NCI-H1048 (cell line): ENCODE measurements at regions not wholly inside any gene's neighbourhood (a gene's known extent, or its start where the extent isn't known, plus 50 kb on each side); places are given as distances from the start of the nearest gene placed in this dataset.

Source experiments
- DNase-seq: peaks from one replicate; lab custom pipeline; 2025; lab: John Stamatoyannopoulos, UW

DNA sequence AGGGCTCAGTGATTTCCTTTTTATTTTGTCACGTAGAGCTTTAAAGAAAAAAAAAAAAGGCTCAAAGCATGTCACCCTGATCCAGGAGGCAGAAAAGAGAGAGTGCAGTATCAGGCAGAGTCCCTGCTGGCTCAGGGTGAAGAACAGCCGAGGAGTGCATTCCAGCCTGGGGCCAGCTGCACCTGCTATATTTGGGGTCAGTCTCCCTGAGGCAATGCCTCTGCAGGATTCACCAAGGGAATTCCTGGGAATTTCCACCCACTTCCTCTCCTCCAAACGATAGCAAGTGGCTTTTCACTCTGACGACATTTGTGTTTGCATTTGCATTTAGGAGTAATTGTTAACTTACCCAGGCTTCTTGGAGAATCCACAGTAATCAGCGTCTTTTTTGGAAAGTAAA lies 202.9 kb upstream of the CTNNB1 start:
- DNase-seq, result no peak

DNA sequence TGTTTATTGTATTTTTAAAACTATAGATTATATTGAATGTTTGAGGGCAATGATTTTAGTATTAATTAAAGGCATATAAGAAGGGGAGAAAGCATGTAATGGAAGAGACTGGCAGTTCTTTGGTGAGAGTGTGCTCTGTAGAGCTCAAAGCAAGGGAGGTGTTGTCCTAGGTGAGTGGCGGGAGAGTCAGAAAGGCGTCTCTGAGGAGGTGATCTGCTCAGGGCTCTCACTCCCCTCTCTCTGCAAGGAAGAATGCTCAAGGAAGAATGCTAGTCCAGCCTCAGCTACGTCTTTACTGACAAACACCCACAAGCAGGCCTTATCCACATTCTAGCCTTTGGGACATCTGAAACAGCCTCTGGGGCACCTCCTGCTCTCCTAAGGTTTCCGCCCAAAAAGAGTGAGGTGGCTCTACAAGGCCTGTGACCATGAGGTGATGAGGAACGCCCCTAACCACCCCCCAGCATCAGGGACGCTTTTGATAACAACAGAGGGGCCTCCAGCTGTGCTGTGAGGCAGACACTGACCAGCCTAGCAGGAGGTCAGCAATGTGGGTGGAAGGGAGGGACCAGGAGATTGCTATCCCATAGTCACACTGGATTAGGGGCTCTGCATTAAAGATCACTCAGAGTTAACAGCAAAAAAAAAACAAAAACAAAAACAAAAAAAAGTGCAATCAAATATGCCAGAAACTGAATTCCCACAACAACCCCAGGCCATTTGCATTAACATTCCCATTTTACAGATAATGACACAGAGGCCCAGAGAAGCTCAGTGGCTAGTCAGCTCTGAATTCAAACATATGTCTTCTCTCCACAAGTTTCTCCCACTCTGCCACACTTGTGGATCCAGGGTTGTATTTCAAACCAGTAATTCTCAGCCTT lies 202.2 kb upstream of the CTNNB1 start:
- DNase-seq, result no peak

DNA sequence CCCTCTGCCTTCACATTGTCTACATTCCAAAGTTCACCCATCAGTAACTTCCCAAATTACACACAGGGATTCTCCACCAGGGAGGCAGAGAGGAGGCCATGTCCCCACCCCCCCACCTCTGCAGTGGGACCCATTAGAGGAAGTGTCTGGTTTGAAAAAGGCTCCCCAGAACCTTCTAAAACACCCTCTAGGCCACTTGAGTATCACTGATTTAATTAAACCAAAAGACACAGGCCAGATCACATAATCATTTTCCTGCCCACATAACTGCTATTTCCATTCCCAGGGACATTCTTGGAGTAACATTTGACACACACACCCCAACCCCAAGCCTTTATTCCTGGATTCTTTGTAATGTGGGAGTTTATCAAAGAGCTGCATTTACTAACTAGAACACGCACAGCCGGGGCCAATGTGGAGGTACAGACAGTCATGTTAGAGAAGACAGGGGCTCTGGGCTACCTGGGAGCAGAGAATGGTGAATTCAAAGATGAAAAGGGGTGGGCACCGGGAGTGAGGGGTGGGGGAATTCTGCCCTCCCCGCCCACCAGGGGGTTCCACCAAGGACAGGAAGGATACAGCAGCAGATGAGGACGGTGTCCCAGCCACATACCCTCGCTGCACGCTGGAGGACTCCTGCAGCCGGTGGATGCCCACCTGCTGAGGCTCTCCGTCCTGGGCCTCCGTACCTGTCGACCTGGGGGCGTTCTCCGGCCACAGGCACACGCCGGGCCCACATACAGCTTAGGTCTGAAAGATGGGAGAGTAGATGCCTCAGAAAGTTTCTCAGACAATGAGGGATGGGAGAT lies 201.4 kb upstream of the CTNNB1 start:
- DNase-seq, result no peak

DNA sequence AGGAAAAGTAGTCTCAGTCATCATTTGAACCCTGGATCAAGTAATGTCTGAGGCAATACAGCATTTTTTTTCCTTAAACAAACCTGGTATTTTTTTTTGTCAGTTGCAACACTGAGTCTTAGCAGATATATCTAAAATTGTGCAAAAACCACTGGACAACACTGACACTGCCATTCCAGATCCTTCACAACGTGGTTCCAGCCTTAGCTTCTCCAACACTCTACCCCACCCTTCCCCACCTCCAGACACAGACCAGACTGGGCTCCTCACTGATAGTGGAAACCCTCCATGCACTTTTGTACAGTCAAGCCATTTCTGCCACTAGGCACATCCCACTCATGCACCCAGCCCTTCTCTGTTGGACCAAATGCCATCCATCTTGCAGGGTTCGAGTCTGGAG lies 199.6 kb upstream of the CTNNB1 start:
- DNase-seq, result no peak

DNA sequence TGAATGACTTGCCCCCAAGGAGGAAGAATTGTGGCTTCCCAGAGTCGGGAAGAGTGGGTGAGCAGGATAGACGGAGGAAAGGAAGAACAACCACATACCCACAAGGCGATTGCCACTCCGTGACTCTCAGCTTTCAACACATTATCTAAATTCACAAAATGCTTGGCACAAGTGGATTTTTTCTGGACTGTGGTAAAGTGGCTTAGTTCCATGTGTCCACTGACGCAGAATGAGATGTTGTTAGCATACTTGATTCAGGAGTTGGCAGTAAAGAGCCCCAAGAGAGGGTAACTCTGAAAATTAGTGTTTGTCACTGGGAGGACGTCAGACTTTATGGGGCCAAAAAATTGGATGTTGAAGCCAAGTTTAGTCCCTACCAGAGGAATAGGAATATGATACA lies 198.8 kb upstream of the CTNNB1 start:
- DNase-seq, result no peak

DNA sequence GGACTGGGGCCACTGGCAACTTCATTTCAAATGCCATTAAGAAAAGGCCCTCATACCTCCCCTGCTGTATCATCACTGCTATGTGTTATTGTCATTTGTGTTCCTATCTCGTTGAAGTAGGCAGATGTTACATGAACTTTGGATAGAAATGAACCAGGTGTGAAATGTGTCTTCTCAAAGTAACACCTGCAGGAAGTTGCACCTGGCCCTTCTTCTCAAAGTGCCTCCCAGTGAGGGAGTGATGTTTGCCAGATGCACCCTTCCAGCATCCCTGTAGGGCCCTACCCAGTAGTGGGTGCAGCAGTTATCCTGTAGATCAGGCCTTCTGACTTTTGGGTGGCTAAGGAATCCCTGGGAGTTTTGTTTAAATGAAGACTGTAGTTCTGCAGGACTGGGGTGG lies 197.7 kb upstream of the CTNNB1 start:
- DNase-seq, result no peak

DNA sequence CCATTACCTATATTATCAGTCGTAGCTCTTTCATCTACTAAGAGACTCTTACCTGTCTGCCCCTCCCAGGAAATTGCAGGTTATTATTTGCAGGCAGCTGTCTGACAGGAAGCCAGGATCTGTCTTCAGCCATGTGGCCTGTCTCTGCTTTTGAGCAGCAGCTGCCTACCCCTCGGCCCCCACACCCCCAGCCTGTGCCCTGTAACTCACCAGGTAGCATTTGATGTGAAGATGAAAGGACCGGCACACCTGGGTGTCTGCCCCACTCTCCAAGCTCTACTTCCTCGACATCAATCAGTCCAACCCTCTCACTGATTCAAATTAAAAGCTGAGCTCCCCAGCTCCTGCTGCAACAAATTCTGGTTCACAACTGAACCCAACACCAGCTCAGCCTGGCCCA lies 197.2 kb upstream of the CTNNB1 start:
- DNase-seq, result no peak

DNA sequence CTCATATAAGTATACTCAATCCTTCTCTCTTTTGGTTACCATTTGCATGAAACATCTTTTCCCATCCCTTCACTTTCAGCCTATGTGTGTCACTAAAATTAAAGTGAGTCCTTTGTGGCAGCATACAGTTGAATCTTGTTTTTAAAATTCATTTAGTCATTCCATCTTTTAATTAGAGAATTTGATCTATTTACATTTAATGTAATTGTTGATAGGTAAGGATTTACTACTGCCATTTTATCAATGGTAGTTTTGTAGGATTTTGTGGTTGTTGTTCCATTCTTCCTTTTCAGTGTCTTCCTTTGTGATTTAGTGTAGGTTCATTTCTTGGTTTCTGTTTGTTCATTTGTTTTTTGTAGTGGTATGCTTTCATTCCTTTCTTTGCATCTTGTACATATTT lies 191.9 kb upstream of the CTNNB1 start:
- DNase-seq, result no peak

DNA sequence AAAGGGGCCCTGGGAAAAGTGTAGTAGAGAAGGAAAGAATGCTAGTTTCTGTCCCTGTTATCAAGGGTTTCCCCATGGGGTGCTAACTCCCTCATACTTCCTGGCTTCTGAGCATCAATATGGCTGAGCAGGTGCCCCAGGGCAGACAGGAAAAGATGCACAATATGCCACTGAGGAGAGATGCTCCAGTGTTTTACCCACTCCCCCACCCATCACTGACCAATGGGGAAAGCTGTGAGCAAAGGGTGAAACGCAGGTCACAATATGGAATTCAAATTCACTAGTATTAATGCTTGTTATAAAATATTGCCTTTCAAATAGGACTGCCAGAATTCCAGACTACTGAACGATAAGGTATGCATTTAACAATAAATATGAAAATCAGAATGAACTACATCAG lies 187.5 kb upstream of the CTNNB1 start:
- no peak for DNase-seq

DNA sequence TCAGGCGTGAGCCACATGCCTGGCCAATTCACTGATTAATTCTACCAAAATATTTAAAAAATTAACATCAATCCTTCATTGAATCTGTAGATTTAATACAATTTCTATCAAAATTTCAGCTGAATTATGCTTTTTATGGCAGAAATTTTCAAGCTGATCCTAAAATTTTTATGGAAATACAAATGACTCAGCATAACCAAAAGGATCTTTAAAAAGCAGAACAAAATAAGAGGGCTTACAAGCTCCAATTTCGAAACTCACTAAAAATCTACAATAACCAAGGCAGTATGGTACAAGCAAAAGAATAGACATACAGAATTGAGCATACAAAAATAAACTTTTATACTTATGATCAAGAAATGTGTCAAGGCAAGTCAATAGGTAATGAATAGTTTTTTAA lies 180.4 kb upstream of the CTNNB1 start:
- DNase-seq, result no peak

DNA sequence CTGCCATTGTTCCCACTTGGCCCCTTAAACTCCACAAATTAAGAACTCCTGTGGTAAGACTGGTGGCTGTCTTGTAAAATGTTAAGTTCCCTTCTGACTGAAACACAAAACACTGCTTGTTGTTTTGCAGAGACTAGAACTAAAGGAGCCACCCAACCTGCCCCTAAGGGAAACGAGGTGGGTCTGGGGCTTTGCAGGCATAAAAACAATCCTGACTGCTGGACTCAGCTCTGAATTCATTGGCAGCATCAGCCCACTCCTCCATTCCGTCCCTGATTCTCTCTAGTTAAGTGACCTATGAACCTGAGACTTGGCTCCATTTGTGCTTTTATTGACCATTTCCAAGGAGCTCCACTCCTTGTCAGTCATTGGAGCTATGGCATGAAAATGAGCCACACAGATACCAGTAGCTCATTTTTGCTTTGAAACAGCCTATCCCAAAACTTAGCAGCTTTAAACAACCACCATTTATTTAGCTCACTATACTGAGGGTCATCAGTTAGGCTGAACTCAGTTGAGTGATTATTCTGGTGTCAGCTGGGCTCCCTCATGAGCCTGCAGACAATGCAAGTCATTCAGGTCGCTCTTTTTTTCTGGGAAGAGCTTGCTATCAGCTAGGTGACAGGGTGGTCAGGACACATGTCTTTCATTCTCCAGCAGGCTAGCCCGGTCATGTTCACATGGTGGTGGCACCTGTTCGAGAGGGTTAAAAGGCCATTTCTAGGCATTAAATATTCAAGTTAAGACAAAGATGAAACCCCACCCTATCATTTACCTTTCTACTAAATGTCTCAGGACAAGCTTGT lies 175.1 kb upstream of the CTNNB1 start:
- no peak for DNase-seq

DNA sequence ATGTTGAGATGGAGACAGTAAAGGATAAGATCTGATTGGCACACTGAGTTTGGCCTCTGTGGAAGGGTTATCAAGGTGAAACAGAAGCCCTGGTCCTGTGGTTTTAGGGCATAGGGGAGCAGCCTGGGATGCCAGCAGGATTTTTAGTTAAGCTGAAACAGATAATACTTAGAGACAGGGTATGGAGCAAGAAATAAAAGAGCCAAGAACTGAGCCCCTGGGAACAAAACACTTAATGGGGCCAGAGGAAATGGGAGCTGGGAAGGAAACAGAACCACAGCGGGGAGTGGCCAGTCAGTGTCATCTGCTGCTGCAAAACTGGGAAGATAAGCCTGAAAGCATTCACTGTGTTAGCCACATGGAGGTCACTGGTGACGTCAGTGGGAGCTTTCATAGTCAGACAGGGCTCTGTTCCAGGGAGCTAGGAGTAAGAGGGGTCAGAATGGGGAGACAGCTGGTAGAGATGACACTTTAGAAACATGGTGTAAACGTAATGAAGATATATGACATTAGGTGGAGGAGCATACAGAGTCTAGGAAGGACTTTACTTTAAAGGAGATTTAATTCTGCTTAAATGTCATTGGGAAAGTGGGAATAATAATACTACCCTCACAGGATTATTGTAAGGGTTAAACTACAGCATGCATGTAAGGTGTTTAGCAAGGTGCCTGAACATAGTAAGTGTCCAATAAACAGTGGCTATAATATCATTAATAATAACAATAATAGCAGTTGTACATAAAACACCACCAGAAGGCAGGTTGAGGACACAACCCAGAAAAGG lies 172.7 kb upstream of the CTNNB1 start:
- DNase-seq, result no peak

DNA sequence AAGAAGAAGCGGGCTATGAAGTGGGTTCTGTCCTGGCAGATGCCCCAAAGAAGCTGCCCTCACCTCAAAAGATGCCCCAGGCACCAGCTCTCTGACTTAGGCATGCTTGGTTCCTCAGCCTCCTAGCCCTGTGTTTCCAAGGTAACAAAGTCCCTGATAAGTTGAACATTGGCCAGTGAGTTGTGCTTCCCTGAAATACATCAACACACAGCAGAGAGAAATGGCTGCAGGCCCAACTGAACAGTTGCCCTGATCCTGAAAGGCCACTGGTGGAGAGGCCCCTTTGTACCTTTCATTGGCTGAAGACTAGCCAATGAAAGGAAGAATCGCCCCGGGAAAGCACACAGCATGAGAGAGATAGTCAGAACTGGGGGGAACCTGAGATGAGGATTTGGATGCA lies 169.9 kb upstream of the CTNNB1 start:
- no peak for DNase-seq

DNA sequence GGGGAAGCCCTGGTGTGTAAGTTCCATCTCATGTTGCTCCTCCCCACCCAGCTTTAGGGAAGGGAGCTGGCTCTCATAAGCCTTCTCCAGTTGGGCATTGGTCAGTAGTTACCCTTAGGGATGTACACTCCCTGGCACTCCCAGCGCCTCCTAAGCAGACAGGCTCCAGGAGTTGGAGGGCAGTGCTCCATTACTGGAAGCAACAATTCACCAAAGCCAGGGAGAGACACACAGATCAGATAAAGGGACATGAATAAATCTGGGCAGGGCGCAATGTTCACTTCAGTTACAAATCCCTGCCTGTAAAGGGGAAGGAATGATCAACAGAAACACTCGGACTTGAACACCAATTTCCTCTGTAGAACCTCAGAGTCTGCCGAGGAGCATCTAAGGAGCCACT lies 169.1 kb upstream of the CTNNB1 start:
- DNase-seq, result no peak

DNA sequence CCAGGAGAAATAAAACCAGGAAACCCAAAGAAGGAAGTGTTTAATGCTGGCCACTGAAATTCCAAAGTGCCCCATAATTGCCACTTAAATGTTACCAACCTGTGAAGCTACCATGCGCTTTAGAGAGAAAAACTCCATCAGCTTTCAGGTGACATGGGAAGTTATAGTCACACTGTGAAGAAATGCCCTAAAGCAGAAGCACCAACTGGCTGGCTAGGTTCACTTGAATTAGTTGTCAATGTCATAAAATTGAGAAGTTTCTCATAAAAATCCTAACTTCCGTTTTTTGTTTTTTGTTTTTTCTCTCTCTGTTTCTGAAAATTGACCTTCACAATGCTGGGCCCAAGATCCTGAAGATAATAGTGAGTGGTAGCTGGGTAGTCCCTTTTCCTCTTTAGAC lies 167.9 kb upstream of the CTNNB1 start:
- no peak for DNase-seq

DNA sequence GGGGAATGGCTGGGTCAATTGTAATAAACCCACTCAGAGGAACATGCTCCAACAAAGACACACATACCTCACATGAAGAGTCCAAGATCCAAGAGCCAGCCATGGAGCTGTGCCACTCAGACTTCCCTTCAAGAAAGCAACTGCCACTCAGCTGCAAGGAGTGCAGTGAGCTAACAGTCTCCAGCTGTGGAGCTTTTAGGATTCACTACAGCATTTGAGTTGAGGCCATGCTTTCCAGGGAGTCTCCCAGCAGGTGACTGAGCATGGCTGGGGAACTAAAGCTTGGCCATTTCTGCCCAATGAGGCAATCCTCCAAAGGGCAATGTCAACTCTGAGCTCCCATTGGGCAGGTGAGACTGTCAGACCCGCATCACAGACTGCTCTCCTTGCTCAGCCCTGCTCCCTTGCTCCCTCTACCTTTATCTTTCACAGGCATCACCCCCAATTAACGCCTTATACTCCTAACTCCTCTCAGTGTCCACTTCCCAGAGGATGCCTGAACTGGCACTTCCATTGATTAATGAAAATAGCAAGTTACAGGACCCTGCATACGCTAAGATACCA lies 165.3 kb upstream of the CTNNB1 start:
- DNase-seq, result no peak

DNA sequence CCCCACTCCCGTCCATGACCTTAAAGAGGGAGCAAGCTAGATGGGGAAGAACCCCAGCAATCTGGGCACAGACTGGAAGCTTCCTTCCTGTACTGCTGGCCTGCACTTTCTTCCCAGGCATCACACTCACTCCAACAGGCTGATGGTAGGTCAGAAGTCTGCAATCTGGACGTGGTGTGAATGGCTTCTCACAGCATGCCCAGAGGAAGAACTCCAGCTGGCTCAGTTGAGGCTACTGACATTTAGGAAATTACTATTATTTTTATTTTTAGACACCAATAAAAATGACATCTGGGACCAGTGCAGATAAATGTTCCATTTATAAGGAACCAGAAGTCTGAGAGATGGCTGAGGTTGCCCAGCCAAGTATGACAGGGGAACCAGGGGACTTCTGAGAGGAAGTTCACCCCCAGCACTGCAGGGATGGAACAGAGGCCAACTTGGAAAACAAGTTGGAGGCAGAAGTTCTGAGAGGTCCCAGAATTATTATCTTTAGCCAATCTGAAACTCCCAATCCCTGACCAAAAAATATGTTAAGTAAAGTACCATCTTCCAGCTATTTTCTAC lies 163.8 kb upstream of the CTNNB1 start:
- no peak for DNase-seq

DNA sequence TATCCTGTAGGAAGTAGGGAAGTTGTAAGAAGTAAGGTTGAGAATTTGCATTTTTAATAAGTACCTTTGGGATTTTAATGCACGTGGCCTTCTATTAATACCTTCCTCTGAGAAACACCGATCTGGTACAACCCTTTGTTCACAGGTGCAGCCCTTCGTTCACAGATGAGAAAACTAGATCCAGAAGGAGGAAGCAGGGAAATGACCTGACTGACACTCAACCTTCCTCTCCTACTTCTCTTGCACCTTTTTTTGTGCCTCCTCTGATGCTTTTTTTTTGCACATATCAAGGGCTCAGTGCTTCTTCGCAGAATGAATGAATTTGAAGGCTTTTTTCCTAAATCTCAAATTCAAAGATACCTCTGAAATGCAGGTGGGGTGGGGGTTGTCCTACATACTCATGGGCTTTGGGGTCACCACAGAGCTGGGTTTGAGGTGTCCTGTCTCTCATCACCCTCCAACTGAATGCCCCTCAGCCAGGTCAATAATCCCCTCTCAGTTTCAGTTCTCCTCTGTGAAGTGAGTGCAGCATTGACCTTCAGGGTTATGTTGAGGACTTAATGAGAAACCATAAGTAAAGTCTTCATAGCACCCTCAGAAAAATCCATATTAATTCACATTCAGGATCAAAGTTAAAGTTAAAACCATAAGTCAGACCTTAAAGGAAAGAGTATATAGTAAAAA lies 161.5 kb upstream of the CTNNB1 start:
- DNase-seq, result no peak

DNA sequence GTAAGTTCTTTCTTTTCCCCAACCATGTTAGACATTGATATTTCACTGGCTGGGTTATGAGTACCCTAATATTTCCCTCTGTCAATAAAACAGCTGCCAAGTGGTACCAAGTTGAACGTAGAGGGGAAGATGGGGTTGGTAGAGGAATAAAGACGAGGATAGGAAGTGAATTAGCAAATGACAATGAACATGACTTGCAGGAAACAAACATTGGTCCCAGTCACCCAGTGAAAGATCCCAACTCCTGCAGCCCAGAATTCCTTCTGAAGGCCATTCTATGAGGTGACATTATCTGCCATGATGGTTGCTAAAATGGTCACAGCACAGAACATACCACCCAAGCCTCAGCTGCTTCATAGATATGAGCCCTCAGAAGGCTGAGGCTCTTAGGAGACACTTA lies 159.0 kb upstream of the CTNNB1 start:
- DNase-seq, result no peak

DNA sequence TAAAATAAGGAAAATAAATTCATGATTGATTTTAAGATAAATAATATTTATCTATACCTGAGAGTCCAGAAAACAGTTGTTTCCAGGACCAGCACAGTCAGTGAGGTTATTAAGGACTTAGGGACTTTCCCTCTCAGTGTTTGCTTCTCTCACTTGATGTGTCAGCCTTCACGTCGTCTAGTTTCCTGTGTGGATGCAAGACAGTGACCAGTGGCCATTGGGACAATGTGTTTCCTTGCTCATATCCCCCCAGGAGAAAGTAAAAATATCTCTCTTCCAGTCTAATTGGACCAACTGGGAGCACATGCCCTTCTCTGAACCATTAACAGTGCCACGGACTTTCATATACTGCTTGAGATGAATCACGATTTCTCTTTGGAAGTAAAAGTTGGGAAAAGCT lies 157.8 kb upstream of the CTNNB1 start:
- DNase-seq, result no peak

DNA sequence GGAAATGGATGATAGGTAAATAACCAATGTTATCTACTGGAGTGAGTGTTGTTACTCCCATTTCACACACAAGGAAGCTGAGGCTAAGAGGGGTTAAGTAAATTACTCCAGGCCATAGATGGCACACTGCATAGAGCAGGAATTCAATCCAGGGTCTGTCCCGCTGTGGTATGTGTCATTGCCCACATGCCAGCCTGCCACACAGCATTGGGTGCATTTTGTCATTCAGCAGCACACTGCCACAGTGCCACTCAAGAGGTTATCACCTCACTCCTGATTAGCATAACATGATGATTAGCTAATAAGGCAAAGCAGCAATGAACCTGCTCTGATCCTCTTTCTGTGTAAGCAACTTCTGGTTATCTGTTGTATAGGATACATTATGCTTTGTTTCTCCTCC lies 157.4 kb upstream of the CTNNB1 start:
- DNase-seq, result no peak
